ENCODE measurements at regions not wholly inside any gene's neighbourhood (a gene's known extent, or its start where the extent isn't known, plus 50 kb on each side); places are given as distances from the start of the nearest gene placed in this dataset.

GRCh38 chr6:34617231-34617630 is 61.1 kb upstream of the SPDEF start:
- H3K4me3 ChIP-seq (ENCODE audit: control extremely low read depth in 1 of 5, extremely low read depth in 1 of 5, insufficient read depth in 1 of 5, low read depth in 2 of 5, low read length in 4 of 5): no peak overlapping the region
- H2AFZ ChIP-seq (ENCODE audit: insufficient read depth, low read depth, low read length, poor library complexity, severe bottlenecking): no peak overlapping the region
- ChIA-PET POLR2A (no interaction called here), CTCF (no interaction called here)
- H3K4me2 ChIP-seq (replicated peaks; ENCODE audit: low read depth, low read length, poor library complexity, severe bottlenecking): no peak overlapping the region
- no peak for TF ChIP-seq EZH2 (IDR thresholded peaks at IDR 0.05; ENCODE audit: borderline replicate concordance, insufficient read depth, low read depth, low read length, poor library complexity, severe bottlenecking)
- TF ChIP-seq, protein P1, sequence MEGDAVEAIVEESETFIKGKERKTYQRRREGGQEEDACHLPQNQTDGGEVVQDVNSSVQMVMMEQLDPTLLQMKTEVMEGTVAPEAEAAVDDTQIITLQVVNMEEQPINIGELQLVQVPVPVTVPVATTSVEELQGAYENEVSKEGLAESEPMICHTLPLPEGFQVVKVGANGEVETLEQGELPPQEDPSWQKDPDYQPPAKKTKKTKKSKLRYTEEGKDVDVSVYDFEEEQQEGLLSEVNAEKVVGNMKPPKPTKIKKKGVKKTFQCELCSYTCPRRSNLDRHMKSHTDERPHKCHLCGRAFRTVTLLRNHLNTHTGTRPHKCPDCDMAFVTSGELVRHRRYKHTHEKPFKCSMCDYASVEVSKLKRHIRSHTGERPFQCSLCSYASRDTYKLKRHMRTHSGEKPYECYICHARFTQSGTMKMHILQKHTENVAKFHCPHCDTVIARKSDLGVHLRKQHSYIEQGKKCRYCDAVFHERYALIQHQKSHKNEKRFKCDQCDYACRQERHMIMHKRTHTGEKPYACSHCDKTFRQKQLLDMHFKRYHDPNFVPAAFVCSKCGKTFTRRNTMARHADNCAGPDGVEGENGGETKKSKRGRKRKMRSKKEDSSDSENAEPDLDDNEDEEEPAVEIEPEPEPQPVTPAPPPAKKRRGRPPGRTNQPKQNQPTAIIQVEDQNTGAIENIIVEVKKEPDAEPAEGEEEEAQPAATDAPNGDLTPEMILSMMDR (IDR thresholded peaks at IDR 0.05): no peak
- H3K36me3 ChIP-seq (replicated peaks in 1 of 2; ENCODE audit: control extremely low read depth in 1 of 2, control insufficient read depth in 1 of 2, extremely low read depth in 1 of 2, insufficient read depth in 2 of 2, low read length in 1 of 2): peaks cover 0 to 25% of the 10 kb centered on the region in 2 experiments
- H3K9ac ChIP-seq (ENCODE audit: low read length): no peak overlapping the region
- WGBS (ENCODE audit: insufficient coverage): 86% methylated on average over 4 of the region's 7 CpGs
- H3K27ac ChIP-seq (ENCODE audit: low read length in 2 of 2): no peak overlapping the region
- ATAC-seq (ENCODE audit: low read depth) (no peak), DNase-seq (no peak)
- H3K4me1 Mint-ChIP-seq: peaks cover 18% of the 10 kb centered on the region
- peaks cover 34% of the 10 kb centered on the region for H4K20me1 ChIP-seq (ENCODE audit: control insufficient read depth, insufficient read depth, low read length, poor library complexity, severe bottlenecking)
- H3K9me3 Mint-ChIP-seq (ENCODE audit: insufficient read depth): no peaks in the 10 kb centered on the region
- intact Hi-C loops (cut with micrococcal nuclease): no loop called here
- no peaks in the 10 kb centered on the region for H3K27me3 Mint-ChIP-seq
- no peak overlapping the region for H3K4me3 Mint-ChIP-seq
- H3K79me2 ChIP-seq (ENCODE audit: control insufficient read depth, insufficient read depth, low read length): peaks cover 44% of the 10 kb centered on the region
- no peaks in the 10 kb centered on the region for H3K9me3 ChIP-seq (ENCODE audit: control extremely low read depth in 1 of 3, control insufficient read depth in 2 of 3, insufficient read depth in 1 of 3, low read length in 2 of 3)
- H3K27ac Mint-ChIP-seq: no peak overlapping the region
- no peaks in the 10 kb centered on the region for H3K4me1 ChIP-seq (ENCODE audit: control insufficient read depth in 2 of 2, insufficient read depth in 2 of 2, low read length in 2 of 2)
- H3K27me3 ChIP-seq (replicated peaks in 1 of 4; ENCODE audit: control extremely low read depth in 1 of 4, control insufficient read depth in 3 of 4, insufficient read depth in 4 of 4, low read length in 3 of 4): no peaks in the 10 kb centered on the region

- Mint-ChIP-seq H3K27me3 (no peaks in the 10 kb centered on the region), H3K4me3 (no peak overlapping the region), H3K9me3 (ENCODE audit: insufficient read depth) (no peaks in the 10 kb centered on the region), H3K4me1 (peaks cover 15% of the 10 kb centered on the region), H3K27ac (peak overlapping the region; percentile 8)
- no peak overlapping the region for H2AFZ ChIP-seq (ENCODE audit: insufficient read depth, low read depth, low read length, poor library complexity, severe bottlenecking)
- ChIA-PET CTCF (no interaction called here), POLR2A (no interaction called here)
- H3K9ac ChIP-seq (ENCODE audit: low read length): no peak overlapping the region
- no peak overlapping the region for H3K27ac ChIP-seq (ENCODE audit: low read length in 2 of 2)
- TF ChIP-seq, protein P1 (IDR thresholded peaks at IDR 0.05): no peak
- no peak for TF ChIP-seq EZH2 (IDR thresholded peaks at IDR 0.05; ENCODE audit: borderline replicate concordance, insufficient read depth, low read depth, low read length, poor library complexity, severe bottlenecking)
- H4K20me1 ChIP-seq (ENCODE audit: control insufficient read depth, insufficient read depth, low read length, poor library complexity, severe bottlenecking): peaks cover 39% of the 10 kb centered on the region
- H3K27me3 ChIP-seq (replicated peaks in 1 of 4; ENCODE audit: control extremely low read depth in 1 of 4, control insufficient read depth in 3 of 4, insufficient read depth in 4 of 4, low read length in 3 of 4): no peaks in the 10 kb centered on the region
- no peak overlapping the region for H3K4me2 ChIP-seq (replicated peaks; ENCODE audit: low read depth, low read length, poor library complexity, severe bottlenecking)
- peaks cover 42% of the 10 kb centered on the region for H3K79me2 ChIP-seq (ENCODE audit: control insufficient read depth, insufficient read depth, low read length)
- ATAC-seq (ENCODE audit: low read depth) (no peak), DNase-seq (no peak)
- intact Hi-C loops (cut with micrococcal nuclease): no loop called here
- no peaks in the 10 kb centered on the region for H3K9me3 ChIP-seq (ENCODE audit: control extremely low read depth in 1 of 3, control insufficient read depth in 2 of 3, insufficient read depth in 1 of 3, low read length in 2 of 3)
- H3K4me3 ChIP-seq (ENCODE audit: control extremely low read depth in 1 of 5, extremely low read depth in 1 of 5, insufficient read depth in 1 of 5, low read depth in 2 of 5, low read length in 4 of 5): no peak overlapping the region
- no peaks in the 10 kb centered on the region for H3K4me1 ChIP-seq (ENCODE audit: control insufficient read depth in 2 of 2, insufficient read depth in 2 of 2, low read length in 2 of 2)
- 100% methylated on average over 1 of the region's 1 CpG for WGBS (ENCODE audit: insufficient coverage)
- peaks cover 0 to 25% of the 10 kb centered on the region in 2 experiments for H3K36me3 ChIP-seq (replicated peaks in 1 of 2; ENCODE audit: control extremely low read depth in 1 of 2, control insufficient read depth in 1 of 2, extremely low read depth in 1 of 2, insufficient read depth in 2 of 2, low read length in 1 of 2)
Observed at GRCh38 chr6:34616227-34616585, 60.1 kb upstream of the SPDEF start.

Data from B cell (primary cell).